CD4-positive, alpha-beta T cell (primary cell): ENCODE measurements at regions not wholly inside any gene's neighbourhood (a gene's known extent, or its start where the extent isn't known, plus 50 kb on each side); places are given as distances from the start of the nearest gene placed in this dataset.

Experiments
- ATAC-seq: fragments of 200-7000 bp; cut with Tn5 transposase; one replicate; pipeline ENCODE4 v1.10.0; 2022; ENCODE audit warnings: mild to moderate bottlenecking; ENCODE audit not compliant: poor library complexity
- CTCF ChIA-PET: fragments of 350-600 bp; sonication (Branson Sonifier 250); formaldehyde crosslinking; loops from one replicate; lab custom pipeline; 2021; ENCODE audit warnings: antibody characterized with exemption, inconsistent platforms; lab: Charles Lee
- POLR2A ChIA-PET: fragments of 350-600 bp; sonication (Branson Sonifier 250); formaldehyde crosslinking; loops from one replicate; lab custom pipeline; 2021; ENCODE audit warnings: antibody characterized with exemption, inconsistent platforms; lab: Charles Lee
- DNase-seq, 14 experiments: peaks; one replicate each; pipeline ENCODE4 v3.0.0-alpha.2; 2013 to 2020; ENCODE audit warnings: mixed read lengths in 2 of 14
- H3K27ac ChIP-seq, 2 donors: one replicate each; pipeline versions ENCODE4 v1.5.1 to v1.7.0; 2013; ENCODE audit warnings: low read length in 2 of 2, low read depth in 1 of 2, mild to moderate bottlenecking in 1 of 2
- H3K27me3 ChIP-seq, 2 experiments: 1 replicate in 1 of 2; 2 replicates in 1 of 2; pipeline versions ENCODE4 v1.6.1 to v1.7.0; 2013; ENCODE audit warnings: low read length in 2 of 2, control low read depth in 1 of 2, mild to moderate bottlenecking in 1 of 2, moderate library complexity in 1 of 2; ENCODE audit not compliant: insufficient read depth in 2 of 2, control insufficient read depth in 1 of 2
- H3K36me3 ChIP-seq: one replicate; pipeline ENCODE4 v1.6.1; 2013; ENCODE audit warnings: low read length, control low read depth; ENCODE audit not compliant: insufficient read depth
- H3K4me1 ChIP-seq: one replicate; pipeline ENCODE4 v1.6.1; 2013; ENCODE audit warnings: low read length, control low read depth; ENCODE audit not compliant: insufficient read depth
- H3K4me3 ChIP-seq: one replicate; pipeline ENCODE4 v1.5.1; 2013; ENCODE audit warnings: mild to moderate bottlenecking, low read length, moderate library complexity
- H3K9me3 ChIP-seq, 2 experiments: 1 replicate in 1 of 2; 2 replicates in 1 of 2; pipeline versions ENCODE4 v1.6.1 to v1.7.0; 2013; ENCODE audit warnings: low read length in 2 of 2, mild to moderate bottlenecking in 2 of 2, control low read depth in 1 of 2, moderate library complexity in 1 of 2; ENCODE audit not compliant: control insufficient read depth in 1 of 2, insufficient read depth in 1 of 2
- H3K27ac Mint-ChIP-seq: one replicate; pipeline ENCODE4 v1.8.0; 2020; ENCODE audit warnings: mixed read lengths
- H3K27me3 Mint-ChIP-seq: one replicate; pipeline ENCODE4 v1.8.0; 2021; ENCODE audit warnings: mixed read lengths
- H3K36me3 Mint-ChIP-seq: one replicate; pipeline ENCODE4 v1.8.0; 2021; ENCODE audit warnings: low read depth, mixed read lengths
- H3K4me1 Mint-ChIP-seq: one replicate; pipeline ENCODE4 v1.8.0; 2021; ENCODE audit warnings: low read depth, mixed read lengths
- H3K4me3 Mint-ChIP-seq: one replicate; pipeline ENCODE4 v1.8.0; 2020; ENCODE audit warnings: mild to moderate bottlenecking, mixed read lengths
- H3K9me3 Mint-ChIP-seq: one replicate; pipeline ENCODE4 v1.8.0; 2020; ENCODE audit warnings: mixed read lengths
- CTCF ChIP-seq: fragments of 200-600 bp; IDR thresholded peaks from one replicate; pipeline ENCODE4 v1.8.0; 2022; ENCODE audit warnings: antibody characterized with exemption, mild to moderate bottlenecking
- intact Hi-C, 2 experiments: fragments of 100-400 bp; cut with DNase I in 1 of 2; cut with micrococcal nuclease in 1 of 2; formaldehyde crosslinking; loops; one replicate each; pipeline versions ENCODE4 v1.15.1 to v1.9.0; 2023 to 2025; cut with DNase I, micrococcal nuclease

GRCh38 chr4:144818136-144818535, 172.2 kb downstream of the HHIP start:
- no peak overlapping the region for H3K27ac Mint-ChIP-seq
- no peak for TF ChIP-seq CTCF
- CTCF ChIA-PET: no interaction called here
- H3K4me1 Mint-ChIP-seq: no peaks in the 10 kb centered on the region
- Histone ChIP-seq H3K4me1 (no peaks in the 10 kb centered on the region), H3K9me3 (no peaks in the 10 kb centered on the region), H3K27ac (no peak overlapping the region), H3K27me3 (no peaks in the 10 kb centered on the region), H3K36me3 (no peaks in the 10 kb centered on the region), H3K4me3 (no peak overlapping the region)
- ATAC-seq: no peak
- intact Hi-C loops: no loop called here
- no peaks in the 10 kb centered on the region for H3K27me3 Mint-ChIP-seq
- peaks cover 15% of the 10 kb centered on the region for H3K9me3 Mint-ChIP-seq
- H3K36me3 Mint-ChIP-seq: no peaks in the 10 kb centered on the region
- H3K4me3 Mint-ChIP-seq: no peak overlapping the region
- POLR2A ChIA-PET: no interaction called here
- no peak for DNase-seq

GRCh38 chr4:144819591-144819990, 173.6 kb downstream of the HHIP start:
- CTCF ChIA-PET: no interaction called here
- no peak for ATAC-seq

GRCh38 chr4:144820011-144820727, 174.2 kb downstream of the HHIP start:
- Histone ChIP-seq H3K36me3 (no peaks in the 10 kb centered on the region), H3K4me3 (no peak overlapping the region), H3K27me3 (no peaks in the 10 kb centered on the region), H3K27ac (no peak overlapping the region), H3K9me3 (no peaks in the 10 kb centered on the region), H3K4me1 (no peaks in the 10 kb centered on the region)
- ATAC-seq (no peak), DNase-seq (no peak)
- no peak for TF ChIP-seq CTCF
- H3K27me3 Mint-ChIP-seq: no peaks in the 10 kb centered on the region
- POLR2A ChIA-PET: no interaction called here
- no peak overlapping the region for H3K27ac Mint-ChIP-seq
- CTCF ChIA-PET: no interaction called here
- peaks cover 5% of the 10 kb centered on the region for H3K9me3 Mint-ChIP-seq
- H3K4me1 Mint-ChIP-seq: no peaks in the 10 kb centered on the region
- intact Hi-C loops: no loop called here
- no peaks in the 10 kb centered on the region for H3K36me3 Mint-ChIP-seq
- H3K4me3 Mint-ChIP-seq: no peak overlapping the region

More at GRCh38 chr4:144819591-144819990, 173.6 kb downstream of the HHIP start:
- intact Hi-C loops: no loop called here
- no peak overlapping the region for H3K27ac ChIP-seq
- no peak for DNase-seq
- H3K9me3 Mint-ChIP-seq: peaks cover 10% of the 10 kb centered on the region
- POLR2A ChIA-PET: no interaction called here
- H3K36me3 Mint-ChIP-seq: no peaks in the 10 kb centered on the region
- no peak overlapping the region for H3K4me3 Mint-ChIP-seq
- no peak overlapping the region for H3K4me3 ChIP-seq
- no peaks in the 10 kb centered on the region for H3K4me1 ChIP-seq
- no peaks in the 10 kb centered on the region for H3K27me3 ChIP-seq
- no peaks in the 10 kb centered on the region for H3K27me3 Mint-ChIP-seq
- TF ChIP-seq CTCF: no peak
- no peaks in the 10 kb centered on the region for H3K4me1 Mint-ChIP-seq
- no peak overlapping the region for H3K27ac Mint-ChIP-seq
- H3K9me3 ChIP-seq: no peaks in the 10 kb centered on the region
- H3K36me3 ChIP-seq: no peaks in the 10 kb centered on the region
